ENCODE measurements at regions not wholly inside any gene's neighbourhood (a gene's known extent, or its start where the extent isn't known, plus 50 kb on each side); places are given as distances from the start of the nearest gene placed in this dataset.

GRCh38 chr2:226467633-226468032, 332.0 kb downstream of the IRS1 start:
- Histone ChIP-seq H3K4me2 (no peak overlapping the region), H3K4me1 (no peaks in the 10 kb centered on the region), H3K9me3 (peaks cover 6% of the 10 kb centered on the region; the same call in 1 of the 3 replicates), H3K27ac (no peak overlapping the region), H3K4me3 (no peak overlapping the region)
- CTCF ChIA-PET: no interaction called here
- no peak for TF ChIP-seq MAX (IDR thresholded peaks at IDR 0.05)
- no peak for TF ChIP-seq NPAS2 (CRISPR knock-in tag; IDR thresholded peaks at IDR 0.05; ENCODE audit: borderline replicate concordance)
- TF ChIP-seq POLR2AphosphoS2 (conservative IDR thresholded peaks at IDR 0.05; ENCODE audit: low read length): no peak
- TF ChIP-seq BHLHE40 (IDR thresholded peaks at IDR 0.05; ENCODE audit: low read depth, low read length): no peak
- no peak for TF ChIP-seq JUN (IDR thresholded peaks at IDR 0.05)
- no peak for TF ChIP-seq RARB (CRISPR knock-in tag; IDR thresholded peaks at IDR 0.05)
- no peak for TF ChIP-seq FOSL2 (IDR thresholded peaks at IDR 0.05)
- no peak for TF ChIP-seq FOSL2 (CRISPR knock-in tag; IDR thresholded peaks at IDR 0.05)
- no peak for TF ChIP-seq HOXB5 (CRISPR knock-in tag; IDR thresholded peaks at IDR 0.05)
- TF ChIP-seq CEBPB (IDR thresholded peaks at IDR 0.05): no peak
- no peak for TF ChIP-seq HOXA7 (CRISPR knock-in tag; IDR thresholded peaks at IDR 0.05)
- TF ChIP-seq NFE2L2 (conservative IDR thresholded peaks at IDR 0.05; ENCODE audit: low read length): no peak
- TF ChIP-seq ATOH8 (CRISPR knock-in tag; IDR thresholded peaks at IDR 0.05; ENCODE audit: low read depth): no peak
- no peak for TF ChIP-seq NR3C1 (IDR thresholded peaks at IDR 0.05)
- TF ChIP-seq FOXS1 (CRISPR knock-in tag; IDR thresholded peaks at IDR 0.05): no peak
- no peak for FAIRE-seq
- DNase-seq (ENCODE audit: low read depth in 1 of 2, low spot score in 1 of 2): no peak
- ATAC-seq: no peak
- 60% methylated on average over 2 of the region's 2 CpGs for WGBS (ENCODE audit: missing lambda C conversion rate)
- POLR2A ChIA-PET: no interaction called here

- DNase-seq (ENCODE audit: low read depth in 1 of 2, low spot score in 1 of 2) (no peak), FAIRE-seq (no peak), ATAC-seq (no peak)
- ChIA-PET POLR2A (no interaction called here), CTCF (no interaction called here)
- H3K9me3 ChIP-seq: 0 out of 3 replicates have a peak, but pooled peaks cover 7% of the 10 kb centered on the region
- TF ChIP-seq ELK1 (IDR thresholded peaks at IDR 0.05; ENCODE audit: low read depth, low read length) (no peak), ZSCAN20 (CRISPR knock-in tag; IDR thresholded peaks at IDR 0.05) (no peak), CHD2 (IDR thresholded peaks at IDR 0.05; ENCODE audit: low read length, partially characterized antibody) (no peak), MAX (IDR thresholded peaks at IDR 0.05) (no peak), FOSL2 (IDR thresholded peaks at IDR 0.05) (no peak), FOSL2 (CRISPR knock-in tag; IDR thresholded peaks at IDR 0.05) (no peak), MAZ (IDR thresholded peaks at IDR 0.05; ENCODE audit: borderline replicate concordance, low read depth, low read length) (no peak), CBX2 (IDR thresholded peaks at IDR 0.05; ENCODE audit: borderline replicate concordance, low read depth) (no peak), BCL3 (IDR thresholded peaks at IDR 0.05) (no peak), ZC3H11A (IDR thresholded peaks at IDR 0.05) (no peak), KDM5A (IDR thresholded peaks at IDR 0.05) (no peak), HEYL (CRISPR knock-in tag; IDR thresholded peaks at IDR 0.05) (no peak), ATOH8 (CRISPR knock-in tag; IDR thresholded peaks at IDR 0.05; ENCODE audit: low read depth) (no peak), NPAS2 (CRISPR knock-in tag; IDR thresholded peaks at IDR 0.05; ENCODE audit: borderline replicate concordance) (no peak), HOXB5 (CRISPR knock-in tag; IDR thresholded peaks at IDR 0.05) (no peak), TP53 (CRISPR knock-in tag; IDR thresholded peaks at IDR 0.05) (no peak), NR3C1 (IDR thresholded peaks at IDR 0.05) (no peak), SREBF2 (IDR thresholded peaks at IDR 0.05) (no peak)
- H3K4me2 ChIP-seq: no peak overlapping the region
- H3K4me3 ChIP-seq: no peak overlapping the region
- H3K27ac ChIP-seq: no peak overlapping the region; a peak in 1 of 6 replicates
- 80% methylated on average over 6 of the region's 6 CpGs for WGBS (ENCODE audit: missing lambda C conversion rate)
- H3K4me1 ChIP-seq: no peaks in the 10 kb centered on the region
These were observed 332.4 kb downstream of the IRS1 start for GRCh38 chr2:226467221-226467620.

Data from A549 (cell line).